ENCODE measurements at regions not wholly inside any gene's neighbourhood (a gene's known extent, or its start where the extent isn't known, plus 50 kb on each side); places are given as distances from the start of the nearest gene placed in this dataset.

- H3K4me1 ChIP-seq, result no peaks in the 10 kb centered on the region
- no peaks in the 10 kb centered on the region for H3K36me3 ChIP-seq
- no peaks in the 10 kb centered on the region for H3K9me3 ChIP-seq
- ATAC-seq (no peak), DNase-seq (no peak)
- H3K27me3 ChIP-seq, result no peaks in the 10 kb centered on the region
- intact Hi-C loops (cut with DNase I; ENCODE audit: low total_unique reads) (no loop called here), in situ Hi-C loops (cut with MboI; ENCODE audit: low sequenced_read_pairs in 4 of 4) (no loop called here)
- no peak overlapping the region for H3K27ac ChIP-seq
- TF ChIP-seq POLR2A (IDR thresholded peaks at IDR 0.05), result no peak
- no peak for TF ChIP-seq CTCF (IDR thresholded peaks at IDR 0.05 in 4 of 5, conservative IDR thresholded peaks at IDR 0.05 in 1 of 5)
- no peak overlapping the region for H3K4me3 ChIP-seq
These were observed 114.5 kb upstream of the COL24A1 start for GRCh38 chr1:86271046-86271445.

DNA sequence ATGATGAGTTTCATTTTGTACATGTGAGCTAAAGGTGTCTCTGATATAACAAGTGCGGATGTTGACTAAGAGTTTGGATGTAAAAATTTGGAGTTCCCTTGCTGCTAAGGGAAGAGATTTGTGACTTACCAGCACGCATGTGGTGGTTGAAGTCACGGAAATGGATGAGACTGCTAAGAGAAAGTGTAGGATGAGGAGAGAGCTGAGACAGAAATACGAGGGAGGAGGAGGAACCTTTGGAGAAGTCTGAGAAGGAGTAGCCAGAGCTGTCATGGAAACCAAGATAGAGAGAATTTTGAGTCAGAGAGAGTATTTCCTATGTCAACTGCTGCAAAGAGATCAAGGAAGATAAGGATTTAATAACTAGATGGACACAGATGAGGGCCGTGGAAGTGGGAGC lies 106.5 kb upstream of the COL24A1 start:
- DNase-seq (no peak), ATAC-seq (no peak)
- TF ChIP-seq CTCF (IDR thresholded peaks at IDR 0.05 in 4 of 5, conservative IDR thresholded peaks at IDR 0.05 in 1 of 5), result no peak
- TF ChIP-seq POLR2A (IDR thresholded peaks at IDR 0.05), result no peak
- in situ Hi-C loops (cut with MboI; ENCODE audit: low sequenced_read_pairs in 4 of 4) (no loop called here), intact Hi-C loops (cut with DNase I; ENCODE audit: low total_unique reads) (no loop called here)
- H3K4me3 ChIP-seq, result no peak overlapping the region
- no peaks in the 10 kb centered on the region for H3K4me1 ChIP-seq
- H3K27ac ChIP-seq, result no peak overlapping the region
- H3K36me3 ChIP-seq, result no peaks in the 10 kb centered on the region
- H3K27me3 ChIP-seq, result no peaks in the 10 kb centered on the region
- no peaks in the 10 kb centered on the region for H3K9me3 ChIP-seq

GRCh38 chr1:86260476-86260875 lies 103.9 kb upstream of the COL24A1 start:
- in situ Hi-C loops (cut with MboI; ENCODE audit: low sequenced_read_pairs in 4 of 4), result no loop called here
- no peak overlapping the region for H3K4me3 ChIP-seq
- no peak for TF ChIP-seq CTCF (IDR thresholded peaks at IDR 0.05 in 4 of 5, conservative IDR thresholded peaks at IDR 0.05 in 1 of 5)
- no peak for TF ChIP-seq POLR2A (IDR thresholded peaks at IDR 0.05)
- no peaks in the 10 kb centered on the region for H3K36me3 ChIP-seq
- H3K9me3 ChIP-seq, result no peaks in the 10 kb centered on the region
- DNase-seq (no peak), ATAC-seq (no peak)
- intact Hi-C loops (cut with DNase I; ENCODE audit: low total_unique reads), result no loop called here
- no peaks in the 10 kb centered on the region for H3K27me3 ChIP-seq
- no peaks in the 10 kb centered on the region for H3K4me1 ChIP-seq
- no peak overlapping the region for H3K27ac ChIP-seq

- Histone ChIP-seq H3K36me3 (no peaks in the 10 kb centered on the region), H3K9me3 (no peaks in the 10 kb centered on the region), H3K4me1 (no peaks in the 10 kb centered on the region), H3K4me3 (no peak overlapping the region), H3K27me3 (no peaks in the 10 kb centered on the region), H3K27ac (no peak overlapping the region)
- intact Hi-C loops (cut with DNase I; ENCODE audit: low total_unique reads) (no loop called here), in situ Hi-C loops (cut with MboI; ENCODE audit: low sequenced_read_pairs in 4 of 4) (no loop called here)
- DNase-seq (no peak), ATAC-seq (no peak)
- TF ChIP-seq POLR2A (IDR thresholded peaks at IDR 0.05) (no peak), CTCF (IDR thresholded peaks at IDR 0.05 in 4 of 5, conservative IDR thresholded peaks at IDR 0.05 in 1 of 5) (no peak)
These were observed 102.8 kb upstream of the COL24A1 start for GRCh38 chr1:86259390-86259789.

DNA sequence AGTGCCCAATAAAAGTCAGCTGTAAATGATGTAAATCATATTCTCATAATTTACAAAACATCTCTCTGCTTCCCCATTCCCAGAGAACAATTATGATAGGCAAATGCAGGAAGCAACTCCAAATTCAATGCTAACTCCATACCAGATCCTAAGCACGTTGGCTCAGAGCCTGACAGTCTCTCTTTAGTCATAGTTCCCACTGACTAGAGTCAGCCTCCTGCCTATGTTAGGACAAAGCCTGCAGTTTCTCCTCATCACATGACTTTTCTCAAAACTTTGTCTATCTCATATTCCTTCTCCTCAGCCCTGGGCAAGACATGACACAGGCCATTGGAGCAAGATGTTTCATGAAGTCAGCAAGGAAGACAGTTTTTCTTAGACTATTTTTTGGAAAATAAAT lies 101.5 kb upstream of the COL24A1 start:
- DNase-seq (no peak), ATAC-seq (no peak)
- no peak for TF ChIP-seq CTCF (IDR thresholded peaks at IDR 0.05 in 4 of 5, conservative IDR thresholded peaks at IDR 0.05 in 1 of 5)
- TF ChIP-seq POLR2A (IDR thresholded peaks at IDR 0.05), result no peak
- no peaks in the 10 kb centered on the region for H3K4me1 ChIP-seq
- no peak overlapping the region for H3K27ac ChIP-seq
- H3K27me3 ChIP-seq, result no peaks in the 10 kb centered on the region
- in situ Hi-C loops (cut with MboI; ENCODE audit: low sequenced_read_pairs in 4 of 4) (no loop called here), intact Hi-C loops (cut with DNase I; ENCODE audit: low total_unique reads) (no loop called here)
- H3K4me3 ChIP-seq, result no peak overlapping the region
- H3K9me3 ChIP-seq, result no peaks in the 10 kb centered on the region
- H3K36me3 ChIP-seq, result no peaks in the 10 kb centered on the region

All from gastrocnemius medialis (tissue), 4 donors.